ENCODE measurements at regions not wholly inside any gene's neighbourhood (a gene's known extent, or its start where the extent isn't known, plus 50 kb on each side); places are given as distances from the start of the nearest gene placed in this dataset.

DNA sequence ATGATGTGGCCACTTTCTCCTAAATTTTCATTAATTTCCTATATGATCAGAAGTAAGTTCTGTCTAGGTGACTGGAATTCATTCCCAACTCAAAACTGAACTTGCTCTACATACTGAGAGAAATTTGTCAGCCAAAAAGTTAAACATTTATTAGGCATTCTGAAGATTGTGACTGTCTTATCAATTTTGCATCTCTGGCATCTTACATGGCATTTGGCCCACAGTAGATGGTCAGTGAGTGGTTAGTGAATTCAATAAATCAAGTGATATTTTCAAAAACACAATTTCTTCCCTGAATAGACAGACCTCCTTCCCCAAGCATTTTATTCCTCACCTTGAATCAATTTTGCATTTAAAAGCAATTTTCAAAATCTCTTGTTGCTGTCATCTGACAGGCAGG is 363.2 kb upstream of the NBEA start:
- TF ChIP-seq EZH2 (IDR thresholded peaks at IDR 0.05) (no peak), ZNF274 (IDR thresholded peaks at IDR 0.05; ENCODE audit: low read depth, low read length) (no peak), POLR2AphosphoS5 (IDR thresholded peaks at IDR 0.05; ENCODE audit: low read depth, low read length) (no peak), SP1 (IDR thresholded peaks at IDR 0.05; ENCODE audit: low read depth) (no peak)
- TF ChIP-seq, protein P1, sequence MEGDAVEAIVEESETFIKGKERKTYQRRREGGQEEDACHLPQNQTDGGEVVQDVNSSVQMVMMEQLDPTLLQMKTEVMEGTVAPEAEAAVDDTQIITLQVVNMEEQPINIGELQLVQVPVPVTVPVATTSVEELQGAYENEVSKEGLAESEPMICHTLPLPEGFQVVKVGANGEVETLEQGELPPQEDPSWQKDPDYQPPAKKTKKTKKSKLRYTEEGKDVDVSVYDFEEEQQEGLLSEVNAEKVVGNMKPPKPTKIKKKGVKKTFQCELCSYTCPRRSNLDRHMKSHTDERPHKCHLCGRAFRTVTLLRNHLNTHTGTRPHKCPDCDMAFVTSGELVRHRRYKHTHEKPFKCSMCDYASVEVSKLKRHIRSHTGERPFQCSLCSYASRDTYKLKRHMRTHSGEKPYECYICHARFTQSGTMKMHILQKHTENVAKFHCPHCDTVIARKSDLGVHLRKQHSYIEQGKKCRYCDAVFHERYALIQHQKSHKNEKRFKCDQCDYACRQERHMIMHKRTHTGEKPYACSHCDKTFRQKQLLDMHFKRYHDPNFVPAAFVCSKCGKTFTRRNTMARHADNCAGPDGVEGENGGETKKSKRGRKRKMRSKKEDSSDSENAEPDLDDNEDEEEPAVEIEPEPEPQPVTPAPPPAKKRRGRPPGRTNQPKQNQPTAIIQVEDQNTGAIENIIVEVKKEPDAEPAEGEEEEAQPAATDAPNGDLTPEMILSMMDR (IDR thresholded peaks at IDR 0.05 in 2 of 3, conservative IDR thresholded peaks at IDR 0.05 in 1 of 3; ENCODE audit: borderline replicate concordance in 1 of 3, insufficient read depth in 1 of 3, low read depth in 2 of 3, low read length in 2 of 3) = no peak
